Neutrophil (primary cell): ENCODE measurements at regions not wholly inside any gene's neighbourhood (a gene's known extent, or its start where the extent isn't known, plus 50 kb on each side); places are given as distances from the start of the nearest gene placed in this dataset.

Experiments used
- H3K27ac ChIP-seq: fragments of 200-600 bp; sonication (generic); 2 replicates; pipeline ENCODE4 v1.5.1; 2016; ENCODE audit warnings: mild to moderate bottlenecking, moderate library complexity
- H3K27me3 ChIP-seq: fragments of 200-600 bp; sonication (generic); 2 replicates; pipeline ENCODE4 v1.6.0; 2016; ENCODE audit warnings: mild to moderate bottlenecking
- H3K36me3 ChIP-seq: fragments of 200-600 bp; sonication (generic); 2 replicates; pipeline ENCODE4 v1.5.1; 2017
- H3K4me1 ChIP-seq, 2 experiments: fragments of 200-600 bp in 1 of 2; sonication (generic) in 1 of 2; 1 replicate in 1 of 2; 2 replicates in 1 of 2; pipeline versions ENCODE4 v1.5.1 to v1.6.1; 2013 to 2016; ENCODE audit warnings: low read depth in 1 of 2, low read length in 1 of 2, mild to moderate bottlenecking in 1 of 2, moderate library complexity in 1 of 2; ENCODE audit not compliant: control insufficient read depth in 1 of 2, insufficient read depth in 1 of 2
- H3K4me3 ChIP-seq, 2 experiments: fragments of 200-600 bp in 1 of 2; sonication (generic) in 1 of 2; 1 replicate in 1 of 2; 2 replicates in 1 of 2; pipeline ENCODE4 v1.5.1; 2013 to 2016; ENCODE audit warnings: low read depth in 1 of 2, low read length in 1 of 2, mild to moderate bottlenecking in 1 of 2, moderate library complexity in 1 of 2
- H3K9me3 ChIP-seq: fragments of 200-600 bp; sonication (generic); 2 replicates; pipeline ENCODE4 v1.5.1; 2016
- TF ChIP-seq, protein P1 (sequence below): fragments of 200-600 bp; sonication (generic); IDR thresholded peaks from 2 replicates; pipeline ENCODE4 v1.5.1; 2016; ENCODE audit warnings: antibody characterized with exemption

DNA sequence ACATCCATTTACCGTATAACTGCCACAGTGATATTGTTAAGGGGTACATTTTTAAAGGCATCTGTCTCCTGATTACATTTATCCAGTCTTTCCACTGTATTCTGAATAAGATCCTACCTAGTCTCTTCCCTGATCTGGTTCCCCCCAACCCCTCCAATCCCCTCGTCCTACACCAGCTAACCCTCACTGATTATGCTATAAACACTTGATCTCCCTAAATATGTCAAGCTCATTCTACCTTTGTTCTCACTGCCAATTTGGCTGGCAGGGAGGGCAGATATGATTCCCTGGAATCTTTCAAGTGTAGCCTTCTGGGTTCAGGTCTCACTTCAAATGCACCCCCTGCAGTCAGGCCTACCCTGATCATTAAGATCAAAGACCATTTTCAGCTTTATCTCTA, 1379.8 kb upstream of the MIR17HG start:
- H3K27ac ChIP-seq, result no peak overlapping the region
- H3K27me3 ChIP-seq, result no peaks in the 10 kb centered on the region
- no peaks in the 10 kb centered on the region for H3K36me3 ChIP-seq
- H3K4me1 ChIP-seq, result no peaks in the 10 kb centered on the region
- H3K4me3 ChIP-seq, result no peak overlapping the region
- no peaks in the 10 kb centered on the region for H3K9me3 ChIP-seq
- TF ChIP-seq, protein P1, sequence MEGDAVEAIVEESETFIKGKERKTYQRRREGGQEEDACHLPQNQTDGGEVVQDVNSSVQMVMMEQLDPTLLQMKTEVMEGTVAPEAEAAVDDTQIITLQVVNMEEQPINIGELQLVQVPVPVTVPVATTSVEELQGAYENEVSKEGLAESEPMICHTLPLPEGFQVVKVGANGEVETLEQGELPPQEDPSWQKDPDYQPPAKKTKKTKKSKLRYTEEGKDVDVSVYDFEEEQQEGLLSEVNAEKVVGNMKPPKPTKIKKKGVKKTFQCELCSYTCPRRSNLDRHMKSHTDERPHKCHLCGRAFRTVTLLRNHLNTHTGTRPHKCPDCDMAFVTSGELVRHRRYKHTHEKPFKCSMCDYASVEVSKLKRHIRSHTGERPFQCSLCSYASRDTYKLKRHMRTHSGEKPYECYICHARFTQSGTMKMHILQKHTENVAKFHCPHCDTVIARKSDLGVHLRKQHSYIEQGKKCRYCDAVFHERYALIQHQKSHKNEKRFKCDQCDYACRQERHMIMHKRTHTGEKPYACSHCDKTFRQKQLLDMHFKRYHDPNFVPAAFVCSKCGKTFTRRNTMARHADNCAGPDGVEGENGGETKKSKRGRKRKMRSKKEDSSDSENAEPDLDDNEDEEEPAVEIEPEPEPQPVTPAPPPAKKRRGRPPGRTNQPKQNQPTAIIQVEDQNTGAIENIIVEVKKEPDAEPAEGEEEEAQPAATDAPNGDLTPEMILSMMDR, result no peak

DNA sequence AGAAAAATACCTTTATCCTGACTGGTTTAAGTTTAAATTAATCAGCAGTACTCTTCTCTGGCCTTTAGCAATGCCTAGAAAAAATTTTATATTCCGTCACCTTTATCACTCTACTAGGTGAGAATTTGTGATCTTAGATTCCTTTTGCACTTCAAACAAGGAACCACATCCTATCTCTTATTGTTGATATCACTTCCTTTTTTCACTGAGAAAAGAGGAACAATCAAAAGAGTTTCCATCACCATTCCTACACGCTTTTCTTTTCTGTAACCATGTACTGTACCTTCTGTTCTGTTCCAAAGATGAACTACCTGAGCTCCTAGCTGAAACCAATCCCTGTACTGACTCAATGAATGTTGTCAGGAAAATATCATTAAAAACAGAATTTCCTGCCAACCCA, 1379.0 kb upstream of the MIR17HG start:
- TF ChIP-seq, protein P1, result no peak

DNA sequence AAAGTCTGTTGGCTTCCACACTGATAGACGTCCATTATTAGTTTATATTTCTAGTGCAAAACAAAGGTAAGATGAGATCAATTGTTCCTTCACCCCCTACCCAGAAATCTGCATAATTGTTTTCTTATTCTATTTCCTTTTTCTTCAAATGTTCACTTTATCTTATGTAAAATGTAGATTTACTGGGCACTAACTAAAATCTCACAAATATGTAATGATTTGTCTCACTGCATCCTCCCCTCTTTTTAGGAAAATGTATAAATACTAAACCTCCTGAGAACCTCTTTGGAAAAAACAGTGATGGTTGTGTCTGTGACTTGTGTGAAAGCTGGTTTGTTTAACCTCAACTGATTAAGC, 1377.2 kb upstream of the MIR17HG start:
- Histone ChIP-seq H3K9me3 (no peaks in the 10 kb centered on the region), H3K4me1 (no peaks in the 10 kb centered on the region), H3K27me3 (no peaks in the 10 kb centered on the region), H3K4me3 (no peak overlapping the region), H3K36me3 (no peaks in the 10 kb centered on the region), H3K27ac (no peak overlapping the region)
- TF ChIP-seq, protein P1, result no peak

More for the DNA sequence above, 1379.0 kb upstream of the MIR17HG start:
- Histone ChIP-seq H3K27ac (no peak overlapping the region), H3K4me1 (no peaks in the 10 kb centered on the region), H3K9me3 (no peaks in the 10 kb centered on the region), H3K27me3 (no peaks in the 10 kb centered on the region), H3K4me3 (no peak overlapping the region), H3K36me3 (no peaks in the 10 kb centered on the region)

DNA sequence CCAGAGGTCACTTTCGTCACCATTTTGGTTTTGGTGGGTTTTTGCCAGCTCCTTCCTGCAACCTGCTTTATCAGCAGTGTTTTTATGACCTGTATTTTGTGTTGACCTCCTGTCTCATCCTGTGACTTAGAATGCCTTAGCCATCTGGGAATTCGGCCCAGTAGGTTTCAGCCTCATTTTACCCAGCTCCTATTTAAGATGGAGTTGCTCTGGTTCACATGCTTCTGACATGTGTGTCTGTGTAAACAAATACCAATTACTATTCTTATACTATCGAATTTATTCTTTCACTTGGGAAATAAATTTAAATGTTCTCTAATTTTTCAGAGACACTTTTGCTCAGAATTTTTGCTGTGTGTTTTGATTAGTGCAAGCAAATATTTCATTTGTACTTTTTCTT, 1370.3 kb upstream of the MIR17HG start:
- TF ChIP-seq, protein P1, result no peak
- no peaks in the 10 kb centered on the region for H3K4me1 ChIP-seq
- H3K27me3 ChIP-seq, result no peaks in the 10 kb centered on the region
- no peak overlapping the region for H3K27ac ChIP-seq
- no peaks in the 10 kb centered on the region for H3K9me3 ChIP-seq
- no peaks in the 10 kb centered on the region for H3K36me3 ChIP-seq
- no peak overlapping the region for H3K4me3 ChIP-seq

DNA sequence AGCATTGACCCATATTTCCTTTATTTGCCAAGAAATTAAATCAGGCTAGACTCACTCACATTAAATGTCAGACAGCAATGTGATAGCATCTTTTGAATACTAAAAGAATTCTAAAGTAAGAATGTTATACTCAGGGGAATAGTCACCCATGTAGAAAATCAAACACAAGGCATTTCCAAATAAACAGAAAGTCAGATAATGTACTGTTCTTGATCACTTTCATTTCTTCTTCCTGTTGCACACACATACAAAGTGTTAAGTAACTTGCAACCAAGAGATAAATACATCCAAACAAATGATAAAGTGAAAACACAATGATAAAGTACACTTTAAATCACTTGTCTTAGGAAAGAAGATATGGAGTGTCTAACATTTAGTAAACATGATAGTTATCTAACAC, 1366.6 kb upstream of the MIR17HG start:
- Histone ChIP-seq H3K36me3 (no peaks in the 10 kb centered on the region), H3K4me1 (no peaks in the 10 kb centered on the region), H3K4me3 (no peak overlapping the region), H3K9me3 (no peaks in the 10 kb centered on the region), H3K27ac (no peak overlapping the region), H3K27me3 (no peaks in the 10 kb centered on the region)
- TF ChIP-seq, protein P1, result no peak

DNA sequence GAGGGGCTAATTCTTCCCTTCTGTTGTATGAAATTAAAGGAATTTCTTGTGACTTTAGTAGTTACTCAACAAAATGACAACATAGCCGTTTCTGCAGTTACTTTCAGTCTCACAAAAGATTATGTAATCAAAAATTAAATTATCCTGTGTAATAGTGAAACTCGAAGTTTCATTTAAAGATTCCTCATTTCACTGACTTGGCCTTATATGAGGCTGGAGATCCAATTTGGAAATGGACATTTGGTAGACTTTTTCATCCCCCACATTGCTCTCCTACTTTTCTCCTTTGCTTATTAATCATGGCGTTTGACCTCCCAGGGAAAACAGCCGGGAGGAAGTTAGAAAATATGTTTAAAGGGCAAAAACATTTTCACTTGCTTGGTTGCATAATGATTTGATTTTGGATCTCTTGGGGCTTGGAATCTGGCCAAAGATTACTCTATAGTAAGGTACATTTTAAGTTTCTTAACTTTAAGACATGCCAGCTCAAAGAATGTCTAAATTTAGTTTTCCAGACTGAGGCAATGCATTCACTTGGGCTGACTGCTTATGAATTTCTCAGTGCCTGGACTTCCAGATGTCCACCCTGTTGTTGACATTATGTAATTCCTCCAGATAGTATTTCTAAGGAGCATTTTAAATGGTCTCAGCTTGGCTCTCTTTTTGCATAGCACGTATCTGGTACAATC, 1364.9 kb upstream of the MIR17HG start:
- Histone ChIP-seq H3K4me3 (no peak overlapping the region), H3K9me3 (no peaks in the 10 kb centered on the region), H3K4me1 (no peaks in the 10 kb centered on the region), H3K36me3 (no peaks in the 10 kb centered on the region), H3K27me3 (no peaks in the 10 kb centered on the region), H3K27ac (no peak overlapping the region)
- TF ChIP-seq, protein P1, result no peak
